ENCODE measurements at regions not wholly inside any gene's neighbourhood (a gene's known extent, or its start where the extent isn't known, plus 50 kb on each side); places are given as distances from the start of the nearest gene placed in this dataset.

DNA sequence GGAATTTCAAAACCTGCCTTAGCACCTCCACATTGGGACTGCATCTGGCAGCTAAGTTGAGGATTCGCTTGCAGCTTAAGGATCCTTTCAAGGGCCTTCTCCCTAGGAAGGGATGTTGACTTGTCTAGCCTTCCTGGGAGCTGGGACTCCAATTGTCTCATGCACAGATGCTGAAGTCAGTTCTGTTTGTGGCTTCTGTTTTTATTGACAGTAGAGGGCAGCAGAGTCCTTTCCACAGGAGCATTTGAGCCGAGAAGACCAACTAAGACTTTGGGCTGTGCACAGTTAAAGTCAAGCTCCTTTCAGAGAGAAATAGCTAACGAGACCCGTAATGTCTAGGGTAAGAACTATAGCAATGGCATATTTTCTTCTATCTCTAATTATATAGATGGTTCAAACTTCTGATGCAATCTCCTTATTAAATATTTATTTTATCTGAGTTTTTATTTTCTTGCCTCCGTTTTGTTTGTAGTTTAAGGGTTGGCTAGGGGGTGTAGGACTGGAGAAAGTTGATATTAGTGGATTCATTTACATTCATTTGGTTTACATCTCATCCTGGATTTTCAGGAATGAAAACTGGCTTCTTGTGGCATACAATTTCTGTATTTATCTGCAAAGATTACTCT, 59.7 kb upstream of the KBTBD8 start (continued):
- TF ChIP-seq FOXK2 (conservative IDR thresholded peaks at IDR 0.05 in 1 of 2, IDR thresholded peaks at IDR 0.05 in 1 of 2; ENCODE audit: low read depth in 2 of 2) (no peak), DDX20 (tag; IDR thresholded peaks at IDR 0.05; ENCODE audit: low read depth) (no peak), BRCA1 (IDR thresholded peaks at IDR 0.05) (no peak), BRCA1 (CRISPR knock-in tag; IDR thresholded peaks at IDR 0.05) (no peak), RBM15 (IDR thresholded peaks at IDR 0.05; ENCODE audit: insufficient read depth, low read length) (no peak), HMGN3 (IDR thresholded peaks at IDR 0.05; ENCODE audit: borderline replicate concordance, extremely low read depth, insufficient read length, low read depth, low read length) (no peak), HEY1 (CRISPR knock-in tag; IDR thresholded peaks at IDR 0.05; ENCODE audit: borderline replicate concordance) (no peak), ZNF41 (CRISPR knock-in tag; conservative IDR thresholded peaks at IDR 0.05) (no peak)
- TF ChIP-seq, protein P1, sequence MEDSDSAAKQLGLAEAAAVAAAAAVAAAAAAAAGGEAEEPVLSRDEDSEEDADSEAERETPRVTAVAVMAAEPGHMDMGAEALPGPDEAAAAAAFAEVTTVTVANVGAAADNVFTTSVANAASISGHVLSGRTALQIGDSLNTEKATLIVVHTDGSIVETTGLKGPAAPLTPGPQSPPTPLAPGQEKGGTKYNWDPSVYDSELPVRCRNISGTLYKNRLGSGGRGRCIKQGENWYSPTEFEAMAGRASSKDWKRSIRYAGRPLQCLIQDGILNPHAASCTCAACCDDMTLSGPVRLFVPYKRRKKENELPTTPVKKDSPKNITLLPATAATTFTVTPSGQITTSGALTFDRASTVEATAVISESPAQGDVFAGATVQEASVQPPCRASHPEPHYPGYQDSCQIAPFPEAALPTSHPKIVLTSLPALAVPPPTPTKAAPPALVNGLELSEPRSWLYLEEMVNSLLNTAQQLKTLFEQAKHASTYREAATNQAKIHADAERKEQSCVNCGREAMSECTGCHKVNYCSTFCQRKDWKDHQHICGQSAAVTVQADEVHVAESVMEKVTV (CRISPR knock-in tag; IDR thresholded peaks at IDR 0.05), result peak; percentile 56
- TF ChIP-seq, protein P2, sequence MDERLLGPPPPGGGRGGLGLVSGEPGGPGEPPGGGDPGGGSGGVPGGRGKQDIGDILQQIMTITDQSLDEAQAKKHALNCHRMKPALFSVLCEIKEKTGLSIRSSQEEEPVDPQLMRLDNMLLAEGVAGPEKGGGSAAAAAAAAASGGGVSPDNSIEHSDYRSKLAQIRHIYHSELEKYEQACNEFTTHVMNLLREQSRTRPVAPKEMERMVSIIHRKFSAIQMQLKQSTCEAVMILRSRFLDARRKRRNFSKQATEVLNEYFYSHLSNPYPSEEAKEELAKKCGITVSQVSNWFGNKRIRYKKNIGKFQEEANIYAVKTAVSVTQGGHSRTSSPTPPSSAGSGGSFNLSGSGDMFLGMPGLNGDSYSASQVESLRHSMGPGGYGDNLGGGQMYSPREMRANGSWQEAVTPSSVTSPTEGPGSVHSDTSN (CRISPR knock-in tag; IDR thresholded peaks at IDR 0.05; ENCODE audit: low read depth), result no peak
- TF ChIP-seq, protein P2 (tag; conservative IDR thresholded peaks at IDR 0.05; ENCODE audit: low read depth), result no peak
- TF ChIP-seq, protein P3, sequence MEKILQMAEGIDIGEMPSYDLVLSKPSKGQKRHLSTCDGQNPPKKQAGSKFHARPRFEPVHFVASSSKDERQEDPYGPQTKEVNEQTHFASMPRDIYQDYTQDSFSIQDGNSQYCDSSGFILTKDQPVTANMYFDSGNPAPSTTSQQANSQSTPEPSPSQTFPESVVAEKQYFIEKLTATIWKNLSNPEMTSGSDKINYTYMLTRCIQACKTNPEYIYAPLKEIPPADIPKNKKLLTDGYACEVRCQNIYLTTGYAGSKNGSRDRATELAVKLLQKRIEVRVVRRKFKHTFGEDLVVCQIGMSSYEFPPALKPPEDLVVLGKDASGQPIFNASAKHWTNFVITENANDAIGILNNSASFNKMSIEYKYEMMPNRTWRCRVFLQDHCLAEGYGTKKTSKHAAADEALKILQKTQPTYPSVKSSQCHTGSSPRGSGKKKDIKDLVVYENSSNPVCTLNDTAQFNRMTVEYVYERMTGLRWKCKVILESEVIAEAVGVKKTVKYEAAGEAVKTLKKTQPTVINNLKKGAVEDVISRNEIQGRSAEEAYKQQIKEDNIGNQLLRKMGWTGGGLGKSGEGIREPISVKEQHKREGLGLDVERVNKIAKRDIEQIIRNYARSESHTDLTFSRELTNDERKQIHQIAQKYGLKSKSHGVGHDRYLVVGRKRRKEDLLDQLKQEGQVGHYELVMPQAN (IDR thresholded peaks at IDR 0.05; ENCODE audit: borderline replicate concordance), result no peak
- TF ChIP-seq, protein P4, sequence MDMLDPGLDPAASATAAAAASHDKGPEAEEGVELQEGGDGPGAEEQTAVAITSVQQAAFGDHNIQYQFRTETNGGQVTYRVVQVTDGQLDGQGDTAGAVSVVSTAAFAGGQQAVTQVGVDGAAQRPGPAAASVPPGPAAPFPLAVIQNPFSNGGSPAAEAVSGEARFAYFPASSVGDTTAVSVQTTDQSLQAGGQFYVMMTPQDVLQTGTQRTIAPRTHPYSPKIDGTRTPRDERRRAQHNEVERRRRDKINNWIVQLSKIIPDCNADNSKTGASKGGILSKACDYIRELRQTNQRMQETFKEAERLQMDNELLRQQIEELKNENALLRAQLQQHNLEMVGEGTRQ (CRISPR knock-in tag; IDR thresholded peaks at IDR 0.05), result no peak
